ENCODE measurements at regions not wholly inside any gene's neighbourhood (a gene's known extent, or its start where the extent isn't known, plus 50 kb on each side); places are given as distances from the start of the nearest gene placed in this dataset.

- no peaks in the 10 kb centered on the region for H3K4me1 ChIP-seq
- intact Hi-C loops (cut with DNase I), result no loop called here
- no peak for DNase-seq (ENCODE audit: extremely low spot score in 2 of 2)
- no peaks in the 10 kb centered on the region for H3K36me3 ChIP-seq
- no peak overlapping the region for H3K4me3 ChIP-seq
- H3K27ac ChIP-seq, result no peak overlapping the region
- TF ChIP-seq CTCF (IDR thresholded peaks at IDR 0.05) (no peak), POLR2AphosphoS5 (IDR thresholded peaks at IDR 0.05; ENCODE audit: insufficient read depth in 1 of 2, low read depth in 1 of 2) (no peak), POLR2A (IDR thresholded peaks at IDR 0.05) (no peak)
- H3K27me3 ChIP-seq, result no peaks in the 10 kb centered on the region
- no peaks in the 10 kb centered on the region for H3K9me3 ChIP-seq
Observed at GRCh38 chr2:126463892-126464674, 191.9 kb upstream of the GYPC start.

- Histone ChIP-seq H3K27ac (no peak overlapping the region), H3K4me1 (no peaks in the 10 kb centered on the region), H3K9me3 (no peaks in the 10 kb centered on the region), H3K4me3 (no peak overlapping the region), H3K36me3 (no peaks in the 10 kb centered on the region), H3K27me3 (no peaks in the 10 kb centered on the region)
- intact Hi-C loops (cut with DNase I), result no loop called here
- TF ChIP-seq POLR2AphosphoS5 (IDR thresholded peaks at IDR 0.05; ENCODE audit: insufficient read depth in 1 of 2, low read depth in 1 of 2) (no peak), CTCF (IDR thresholded peaks at IDR 0.05) (no peak), POLR2A (IDR thresholded peaks at IDR 0.05) (no peak)
- DNase-seq (ENCODE audit: extremely low spot score in 2 of 2), result no peak
Observed at GRCh38 chr2:126467367-126468054, 188.4 kb upstream of the GYPC start.

DNA sequence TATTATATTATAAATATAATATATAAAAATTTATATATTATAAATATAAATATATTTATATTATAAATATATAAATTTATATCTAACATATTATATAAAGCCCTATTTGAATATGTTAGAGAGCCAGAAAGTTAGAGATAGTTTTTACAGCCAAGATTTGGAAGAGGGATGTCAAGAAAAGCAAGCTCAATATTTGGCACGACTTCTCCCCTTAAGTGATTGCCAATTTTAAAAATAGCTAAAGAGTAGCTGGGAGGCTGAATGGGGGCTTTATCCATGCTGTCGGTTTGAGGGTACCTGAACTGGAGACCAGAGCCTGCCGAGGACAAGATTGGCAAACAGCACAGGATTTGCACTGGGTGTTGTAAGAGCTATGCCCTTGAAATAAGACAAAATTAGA lies 180.9 kb upstream of the GYPC start:
- Histone ChIP-seq H3K4me3 (no peak overlapping the region), H3K27me3 (no peaks in the 10 kb centered on the region), H3K27ac (no peak overlapping the region), H3K9me3 (no peaks in the 10 kb centered on the region), H3K4me1 (no peaks in the 10 kb centered on the region), H3K36me3 (no peaks in the 10 kb centered on the region)
- no peak for TF ChIP-seq CTCF (IDR thresholded peaks at IDR 0.05)
- no peak for TF ChIP-seq POLR2A (IDR thresholded peaks at IDR 0.05)
- no peak for TF ChIP-seq POLR2AphosphoS5 (IDR thresholded peaks at IDR 0.05; ENCODE audit: insufficient read depth in 1 of 2, low read depth in 1 of 2)
- DNase-seq (ENCODE audit: extremely low spot score in 2 of 2), result no peak
- intact Hi-C loops (cut with DNase I), result no loop called here

GRCh38 chr2:126476691-126477090 lies 179.3 kb upstream of the GYPC start:
- H3K27ac ChIP-seq, result no peak overlapping the region
- intact Hi-C loops (cut with DNase I), result no loop called here
- H3K9me3 ChIP-seq, result no peaks in the 10 kb centered on the region
- H3K4me1 ChIP-seq, result no peaks in the 10 kb centered on the region
- DNase-seq (ENCODE audit: extremely low spot score in 2 of 2), result no peak
- no peak overlapping the region for H3K4me3 ChIP-seq
- no peaks in the 10 kb centered on the region for H3K27me3 ChIP-seq
- no peak for TF ChIP-seq POLR2AphosphoS5 (IDR thresholded peaks at IDR 0.05; ENCODE audit: insufficient read depth in 1 of 2, low read depth in 1 of 2)
- no peak for TF ChIP-seq POLR2A (IDR thresholded peaks at IDR 0.05)
- TF ChIP-seq CTCF (IDR thresholded peaks at IDR 0.05), result no peak
- no peaks in the 10 kb centered on the region for H3K36me3 ChIP-seq

DNA sequence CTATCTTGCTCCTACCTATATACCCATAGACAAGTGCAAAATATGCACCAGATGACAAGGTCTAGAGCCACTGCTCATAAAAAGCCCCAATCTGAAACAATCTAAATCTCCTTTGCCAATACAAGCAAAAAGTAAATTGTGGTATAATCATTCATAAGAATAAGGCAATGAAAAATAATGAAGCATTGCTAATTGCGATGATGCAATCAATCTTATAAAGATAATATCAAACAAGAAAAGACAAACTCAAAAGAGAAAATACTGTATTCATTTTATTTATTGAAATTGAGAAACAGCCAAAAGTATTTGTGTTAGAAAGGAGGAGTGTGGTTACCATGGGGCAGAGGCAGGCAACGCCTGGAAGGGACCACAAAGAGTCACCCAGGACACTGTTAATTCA lies 175.9 kb upstream of the GYPC start:
- no peak overlapping the region for H3K27ac ChIP-seq
- H3K36me3 ChIP-seq, result no peaks in the 10 kb centered on the region
- no peaks in the 10 kb centered on the region for H3K4me1 ChIP-seq
- DNase-seq (ENCODE audit: extremely low spot score in 2 of 2), result no peak
- no peaks in the 10 kb centered on the region for H3K27me3 ChIP-seq
- no peaks in the 10 kb centered on the region for H3K9me3 ChIP-seq
- TF ChIP-seq POLR2AphosphoS5 (IDR thresholded peaks at IDR 0.05; ENCODE audit: insufficient read depth in 1 of 2, low read depth in 1 of 2) (no peak), POLR2A (IDR thresholded peaks at IDR 0.05) (no peak), CTCF (IDR thresholded peaks at IDR 0.05) (no peak)
- intact Hi-C loops (cut with DNase I), result no loop called here
- H3K4me3 ChIP-seq, result no peak overlapping the region
